HepG2 (cell line): ENCODE measurements at regions not wholly inside any gene's neighbourhood (a gene's known extent, or its start where the extent isn't known, plus 50 kb on each side); places are given as distances from the start of the nearest gene placed in this dataset.

Experiments
- BRF2 ChIP-seq: sonication (generic); formaldehyde crosslinking; IDR thresholded peaks from 2 replicates; pipeline ENCODE4 v1.8.1; 2022; ENCODE audit warnings: mild to moderate bottlenecking, missing genetic modification reagents
- DRAP1 ChIP-seq: IDR thresholded peaks from 2 replicates; pipeline ENCODE4 v1.6.1; 2016; ENCODE audit warnings: missing genetic modification reagents, missing compliant biosample characterization
- ELK4 ChIP-seq: sonication (generic); formaldehyde crosslinking; IDR thresholded peaks from 2 replicates; pipeline ENCODE4 v1.9.0; 2021; ENCODE audit warnings: missing genetic modification reagents, borderline replicate concordance
- FOXC1 ChIP-seq: sonication (generic); formaldehyde crosslinking; IDR thresholded peaks from 2 replicates; pipeline ENCODE4 v1.8.0; 2022; ENCODE audit warnings: mild to moderate bottlenecking, missing genetic modification reagents, borderline replicate concordance
- FOXO1 ChIP-seq: sonication (generic); formaldehyde crosslinking; IDR thresholded peaks from 2 replicates; pipeline ENCODE4 v1.4.0; 2020; ENCODE audit warnings: missing genetic modification reagents
- MAFK ChIP-seq, 2 experiments: IDR thresholded peaks in 1 of 2; conservative IDR thresholded peaks in 1 of 2; 2 replicates each; pipeline ENCODE4 v1.6.1; 2011; ENCODE audit warnings: improper control_type of control experiment in 2 of 2, low read length in 2 of 2
- MYPOP ChIP-seq: sonication (generic); formaldehyde crosslinking; IDR thresholded peaks from 2 replicates; pipeline ENCODE4 v1.8.1; 2023; ENCODE audit warnings: mild to moderate bottlenecking, moderate library complexity, missing genetic modification reagents
- SOX6 ChIP-seq, 2 experiments: fragments of 450-650 bp in 1 of 2; sonication (generic) in 1 of 2; formaldehyde crosslinking in 1 of 2; IDR thresholded peaks; 2 replicates each; pipeline versions ENCODE4 v1.4.0 to v1.6.1; 2017 to 2020; ENCODE audit warnings: antibody characterized with exemption in 1 of 2, mild to moderate bottlenecking in 1 of 2, missing genetic modification reagents in 1 of 2
- TGIF2 ChIP-seq: IDR thresholded peaks from 2 replicates; pipeline ENCODE4 v1.6.1; 2016; ENCODE audit warnings: control low read depth, missing compliant biosample characterization
- ZFAT ChIP-seq: sonication (generic); formaldehyde crosslinking; conservative IDR thresholded peaks from 2 replicates; pipeline ENCODE4 v1.8.1; 2023; ENCODE audit warnings: missing genetic modification reagents, inconsistent platforms
- ZNF292 ChIP-seq: sonication (generic); formaldehyde crosslinking; IDR thresholded peaks from 2 replicates; pipeline ENCODE4 v1.8.1; 2022; ENCODE audit warnings: mild to moderate bottlenecking, low read depth, missing genetic modification reagents, borderline replicate concordance
- ZNF512 ChIP-seq: sonication (generic); formaldehyde crosslinking; IDR thresholded peaks from 2 replicates; pipeline ENCODE4 v1.4.0; 2020; ENCODE audit warnings: mild to moderate bottlenecking, missing genetic modification reagents
- ZNF687 ChIP-seq: sonication (generic); formaldehyde crosslinking; IDR thresholded peaks from 2 replicates; pipeline ENCODE4 v1.5.1; 2020; ENCODE audit warnings: mild to moderate bottlenecking, missing genetic modification reagents, moderate library complexity
- ZNF747 ChIP-seq: sonication (generic); formaldehyde crosslinking; IDR thresholded peaks from 2 replicates; pipeline ENCODE4 v1.8.1; 2023; ENCODE audit warnings: missing genetic modification reagents, mild to moderate bottlenecking, borderline replicate concordance
- ZSCAN5A ChIP-seq: sonication (generic); formaldehyde crosslinking; IDR thresholded peaks from 2 replicates; pipeline ENCODE4 v1.8.0; 2022; ENCODE audit warnings: mild to moderate bottlenecking, missing genetic modification reagents, borderline replicate concordance

- TF ChIP-seq ZNF687 (CRISPR knock-in tag) (peak; percentile 52), FOXO1 (CRISPR knock-in tag) (peak; percentile 36; the same call in 1 of the 2 replicates), MYPOP (CRISPR knock-in tag) (no peak), SOX6 (IDR thresholded peaks at IDR 0.05) (no peak), SOX6 (CRISPR knock-in tag; IDR thresholded peaks at IDR 0.05) (peak; percentile 98), ZNF747 (CRISPR knock-in tag) (no peak), ZNF512 (no peak), ZSCAN5A (CRISPR knock-in tag) (peak; percentile 40; the same call in 1 of the 2 replicates), FOXC1 (CRISPR knock-in tag) (no peak; the same call in 1 of the 2 replicates), MAFK (conservative IDR thresholded peaks at IDR 0.05 in 1 of 2, IDR thresholded peaks at IDR 0.05 in 1 of 2; ENCODE audit: low read length in 2 of 2) (peak; percentile 54 to 84), BRF2 (CRISPR knock-in tag) (no peak), ELK4 (no peak), ZFAT (CRISPR knock-in tag) (no peak), ZNF292 (CRISPR knock-in tag) (peak; percentile 37; the same call in 1 of the 2 replicates), DRAP1 (CRISPR knock-in tag) (no peak), TGIF2 (CRISPR knock-in tag) (no peak)
Measured at GRCh38 chr5:6900247-6901227, 187.3 kb downstream of the TENT4A start (continued).
